CD14-positive monocyte (primary cell): ENCODE measurements at regions not wholly inside any gene's neighbourhood (a gene's known extent, or its start where the extent isn't known, plus 50 kb on each side); places are given as distances from the start of the nearest gene placed in this dataset.

Experiments
- DNase-seq, 3 donors: peaks; one replicate each; pipeline ENCODE4 v3.0.0-alpha.2; 2011 to 2022
- H2AFZ ChIP-seq: 2 replicates; pipeline ENCODE4 v1.6.0; 2012; ENCODE audit warnings: mild to moderate bottlenecking, low read depth, low read length, inconsistent platforms; ENCODE audit not compliant: insufficient read depth, poor library complexity, severe bottlenecking
- H3K27ac ChIP-seq, 2 donors: 1 replicate in 1 of 2; 2 replicates in 1 of 2; pipeline ENCODE4 v1.5.1; 2012 to 2013; ENCODE audit warnings: low read length in 2 of 2, control low read depth in 1 of 2, inconsistent platforms in 1 of 2, low read depth in 1 of 2, mild to moderate bottlenecking in 1 of 2
- H3K27me3 ChIP-seq, 2 donors: one replicate each; pipeline versions ENCODE4 v1.6.0 to v1.6.1; 2011 to 2013; ENCODE audit warnings: low read length in 2 of 2; ENCODE audit not compliant: control insufficient read depth in 2 of 2, insufficient read depth in 2 of 2
- H3K36me3 ChIP-seq, 2 donors: replicated peaks in 1 of 2; 1 replicate in 1 of 2; 2 replicates in 1 of 2; pipeline versions ENCODE4 v1.5.1 to v1.6.1; 2012 to 2013; ENCODE audit warnings: low read length in 2 of 2, control low read depth in 1 of 2, inconsistent platforms in 1 of 2, mild to moderate bottlenecking in 1 of 2; ENCODE audit not compliant: insufficient read depth in 2 of 2, control insufficient read depth in 1 of 2
- H3K4me1 ChIP-seq, 2 donors: 1 replicate in 1 of 2; 2 replicates in 1 of 2; pipeline versions ENCODE4 v1.5.1 to v1.6.1; 2012 to 2013; ENCODE audit warnings: low read length in 2 of 2, control low read depth in 1 of 2, inconsistent platforms in 1 of 2, mild to moderate bottlenecking in 1 of 2, moderate library complexity in 1 of 2; ENCODE audit not compliant: insufficient read depth in 2 of 2, control insufficient read depth in 1 of 2
- H3K4me2 ChIP-seq: replicated peaks from 2 replicates; pipeline ENCODE3; 2012; ENCODE audit warnings: low read length, moderate library complexity, mild to moderate bottlenecking; ENCODE audit not compliant: poor library complexity, severe bottlenecking; ENCODE audit errors: extremely low read depth
- H3K4me3 ChIP-seq, 3 experiments: fragments of 200-600 bp in 1 of 3; sonication (generic) in 1 of 3; replicated peaks in 1 of 3; 1 replicate in 2 of 3; 2 replicates in 1 of 3; pipeline ENCODE4 v1.5.1; 2011 to 2013; ENCODE audit warnings: low read length in 3 of 3, mild to moderate bottlenecking in 3 of 3, control low read depth in 2 of 3, low read depth in 2 of 3, inconsistent platforms in 1 of 3, moderate library complexity in 1 of 3
- H3K79me2 ChIP-seq: 2 replicates; pipeline ENCODE4 v1.6.0; 2012; ENCODE audit warnings: mild to moderate bottlenecking, control low read depth, inconsistent platforms, low read length, moderate library complexity; ENCODE audit not compliant: insufficient read depth
- H3K9ac ChIP-seq: 2 replicates; pipeline ENCODE4 v1.6.0; 2017; ENCODE audit warnings: low read length, mild to moderate bottlenecking; ENCODE audit not compliant: insufficient read depth, poor library complexity, severe bottlenecking
- H3K9me3 ChIP-seq, 2 donors: replicated peaks in 1 of 2; 1 replicate in 1 of 2; 2 replicates in 1 of 2; pipeline versions ENCODE4 v1.5.1 to v1.6.1; 2012 to 2013; ENCODE audit warnings: low read length in 2 of 2, control low read depth in 1 of 2; ENCODE audit not compliant: control insufficient read depth in 1 of 2, insufficient read depth in 1 of 2
- H4K20me1 ChIP-seq: 2 replicates; pipeline ENCODE4 v1.6.0; 2012; ENCODE audit warnings: mild to moderate bottlenecking, low read length, control low read depth, moderate library complexity; ENCODE audit not compliant: insufficient read depth
- H3K27ac Mint-ChIP-seq, 7 donors: one replicate each; pipeline ENCODE4 v1.8.0; 2020; ENCODE audit warnings: mild to moderate bottlenecking in 7 of 7, mixed read lengths in 7 of 7, moderate library complexity in 6 of 7, inconsistent platforms in 2 of 7
- H3K27me3 Mint-ChIP-seq, 3 donors: one replicate each; pipeline ENCODE4 v1.8.0; 2021 to 2022; ENCODE audit warnings: low read depth in 3 of 3, mild to moderate bottlenecking in 3 of 3, mixed read lengths in 3 of 3, moderate library complexity in 3 of 3, inconsistent platforms in 1 of 3
- H3K36me3 Mint-ChIP-seq, 2 donors: one replicate each; pipeline ENCODE4 v1.8.0; 2020; ENCODE audit warnings: mixed read lengths in 2 of 2, inconsistent platforms in 1 of 2, mild to moderate bottlenecking in 1 of 2
- H3K4me1 Mint-ChIP-seq: one replicate; pipeline ENCODE4 v1.8.0; 2020; ENCODE audit warnings: mild to moderate bottlenecking, mixed read lengths
- H3K4me3 Mint-ChIP-seq, 2 donors: one replicate each; pipeline ENCODE4 v1.8.0; 2020; ENCODE audit warnings: mild to moderate bottlenecking in 2 of 2, mixed read lengths in 2 of 2, moderate library complexity in 1 of 2
- H3K9me3 Mint-ChIP-seq, 7 donors: one replicate each; pipeline ENCODE4 v1.8.0; 2020 to 2022; ENCODE audit warnings: mixed read lengths in 7 of 7, mild to moderate bottlenecking in 6 of 7, moderate library complexity in 6 of 7, inconsistent platforms in 2 of 7
- WGBS: methylation state at CpG from one replicate; pipeline ENCODE4 v1.1.5; 2013; ENCODE audit warnings: missing lambda C conversion rate; ENCODE audit not compliant: insufficient coverage; 5-methylcytosine and 5-hydroxymethylcytosine counted together
- intact Hi-C, 2 donors: fragments of 100-400 bp; cut with micrococcal nuclease; formaldehyde crosslinking; loops; one replicate each; pipeline versions ENCODE4 v1.15.0 to v1.15.1; 2023
- TF ChIP-seq, protein P1 (sequence below): fragments of 200-600 bp; IDR thresholded peaks from one replicate; pipeline ENCODE4 v1.8.0; 2022; ENCODE audit warnings: antibody characterized with exemption, mild to moderate bottlenecking

DNA sequence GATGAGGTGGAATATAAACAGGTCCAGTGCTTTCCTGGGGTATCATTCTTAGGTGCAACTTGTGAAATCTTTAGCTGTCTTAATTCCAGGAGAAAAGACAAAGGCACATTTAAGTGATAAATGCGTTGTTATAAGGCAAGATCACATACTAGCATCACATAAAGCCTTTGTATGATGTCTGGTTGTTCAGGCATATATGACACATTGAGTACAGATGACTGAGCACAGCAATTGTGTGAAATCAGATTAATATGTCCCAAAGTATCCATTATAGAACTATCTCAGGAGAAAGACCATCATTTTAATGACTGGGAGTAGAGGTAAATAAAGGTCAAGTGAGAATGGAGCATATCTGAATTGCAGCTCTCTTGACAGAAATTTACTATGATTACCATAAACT lies 205.1 kb downstream of the PTGER3 start:
- no peak for DNase-seq
- Histone ChIP-seq H2AFZ (no peak overlapping the region), H3K9me3 (peaks cover 0 to 5% of the 10 kb centered on the region in 2 donors), H3K9ac (no peak overlapping the region), H3K36me3 (no peaks in the 10 kb centered on the region), H3K4me3 (no peak overlapping the region), H3K27me3 (no peaks in the 10 kb centered on the region), H3K79me2 (no peaks in the 10 kb centered on the region), H4K20me1 (no peaks in the 10 kb centered on the region), H3K4me1 (no peaks in the 10 kb centered on the region), H3K27ac (no peak overlapping the region), H3K4me2 (no peak overlapping the region)
- Mint-ChIP-seq H3K27ac (no peak overlapping the region), H3K9me3 (peaks cover 2 to 15% (median 7%) of the 10 kb centered on the region in 7 donors), H3K36me3 (no peaks in the 10 kb centered on the region), H3K4me1 (no peaks in the 10 kb centered on the region), H3K4me3 (no peak overlapping the region), H3K27me3 (no peaks in the 10 kb centered on the region)
- intact Hi-C loops, result no loop called here
- WGBS, result no CpG with 5 or more reads among the region's 1 CpG
- TF ChIP-seq, protein P1, sequence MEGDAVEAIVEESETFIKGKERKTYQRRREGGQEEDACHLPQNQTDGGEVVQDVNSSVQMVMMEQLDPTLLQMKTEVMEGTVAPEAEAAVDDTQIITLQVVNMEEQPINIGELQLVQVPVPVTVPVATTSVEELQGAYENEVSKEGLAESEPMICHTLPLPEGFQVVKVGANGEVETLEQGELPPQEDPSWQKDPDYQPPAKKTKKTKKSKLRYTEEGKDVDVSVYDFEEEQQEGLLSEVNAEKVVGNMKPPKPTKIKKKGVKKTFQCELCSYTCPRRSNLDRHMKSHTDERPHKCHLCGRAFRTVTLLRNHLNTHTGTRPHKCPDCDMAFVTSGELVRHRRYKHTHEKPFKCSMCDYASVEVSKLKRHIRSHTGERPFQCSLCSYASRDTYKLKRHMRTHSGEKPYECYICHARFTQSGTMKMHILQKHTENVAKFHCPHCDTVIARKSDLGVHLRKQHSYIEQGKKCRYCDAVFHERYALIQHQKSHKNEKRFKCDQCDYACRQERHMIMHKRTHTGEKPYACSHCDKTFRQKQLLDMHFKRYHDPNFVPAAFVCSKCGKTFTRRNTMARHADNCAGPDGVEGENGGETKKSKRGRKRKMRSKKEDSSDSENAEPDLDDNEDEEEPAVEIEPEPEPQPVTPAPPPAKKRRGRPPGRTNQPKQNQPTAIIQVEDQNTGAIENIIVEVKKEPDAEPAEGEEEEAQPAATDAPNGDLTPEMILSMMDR, result no peak

DNA sequence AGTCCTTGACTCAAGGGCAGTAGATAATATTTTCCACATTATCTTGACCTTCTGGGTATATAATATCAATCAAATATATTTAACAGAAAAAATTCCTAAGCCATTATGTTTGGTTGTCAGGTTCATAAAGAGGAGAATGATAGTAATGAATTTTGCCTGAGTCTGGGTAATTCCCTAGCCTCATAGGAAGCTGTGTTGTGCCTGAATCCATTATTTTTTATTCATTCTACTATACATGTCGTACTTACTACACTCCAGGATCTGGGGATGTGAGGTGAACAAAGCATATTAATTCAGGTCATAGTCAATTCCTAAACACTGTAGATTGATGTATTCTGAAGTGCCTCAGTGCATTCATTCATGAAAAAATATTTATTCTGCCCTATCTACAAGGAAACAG lies 204.2 kb downstream of the PTGER3 start:
- no peaks in the 10 kb centered on the region for H3K36me3 Mint-ChIP-seq
- peaks cover 0 to 5% of the 10 kb centered on the region in 2 donors for H3K9me3 ChIP-seq
- no peak overlapping the region for H3K4me3 ChIP-seq
- TF ChIP-seq, protein P1, result no peak
- H3K27ac ChIP-seq, result no peak overlapping the region
- no peak overlapping the region for H3K27ac Mint-ChIP-seq
- intact Hi-C loops, result no loop called here
- no peaks in the 10 kb centered on the region for H3K36me3 ChIP-seq
- DNase-seq, result no peak
- H3K4me2 ChIP-seq, result no peak overlapping the region
- no peak overlapping the region for H3K9ac ChIP-seq
- H3K79me2 ChIP-seq, result no peaks in the 10 kb centered on the region
- H3K4me1 Mint-ChIP-seq, result no peaks in the 10 kb centered on the region
- no peaks in the 10 kb centered on the region for H3K4me1 ChIP-seq
- no peaks in the 10 kb centered on the region for H4K20me1 ChIP-seq
- H3K4me3 Mint-ChIP-seq, result no peak overlapping the region
- H3K27me3 ChIP-seq, result no peaks in the 10 kb centered on the region
- WGBS, result no CpG with 5 or more reads among the region's 1 CpG
- no peaks in the 10 kb centered on the region for H3K27me3 Mint-ChIP-seq
- peaks cover 2 to 15% (median 8%) of the 10 kb centered on the region in 7 donors for H3K9me3 Mint-ChIP-seq
- no peak overlapping the region for H2AFZ ChIP-seq
